ENCODE measurements at regions not wholly inside any gene's neighbourhood (a gene's known extent, or its start where the extent isn't known, plus 50 kb on each side); places are given as distances from the start of the nearest gene placed in this dataset.

GRCh38 chr7:21361413-21362125, 66.3 kb upstream of the SP4 start:
- H3K4me3 ChIP-seq (ENCODE audit: low read depth, low read length), result no peak overlapping the region
- TF ChIP-seq CTCF (IDR thresholded peaks at IDR 0.05; ENCODE audit: borderline replicate concordance, insufficient read depth, low read depth, low read length), result no peak

GRCh38 chr7:21364801-21365271, 63.0 kb upstream of the SP4 start:
- H3K4me3 ChIP-seq (ENCODE audit: low read depth, low read length), result no peak overlapping the region
- TF ChIP-seq CTCF (IDR thresholded peaks at IDR 0.05; ENCODE audit: borderline replicate concordance, insufficient read depth, low read depth, low read length), result no peak

GRCh38 chr7:21365866-21366624, 61.8 kb upstream of the SP4 start:
- TF ChIP-seq CTCF (IDR thresholded peaks at IDR 0.05; ENCODE audit: borderline replicate concordance, insufficient read depth, low read depth, low read length), result no peak
- no peak overlapping the region for H3K4me3 ChIP-seq (ENCODE audit: low read depth, low read length)

GRCh38 chr7:21367081-21367480, 60.8 kb upstream of the SP4 start:
- no peak overlapping the region for H3K4me3 ChIP-seq (ENCODE audit: low read depth, low read length)
- no peak for TF ChIP-seq CTCF (IDR thresholded peaks at IDR 0.05; ENCODE audit: borderline replicate concordance, insufficient read depth, low read depth, low read length)

- H3K4me3 ChIP-seq (ENCODE audit: low read depth, low read length), result no peak overlapping the region
- no peak for TF ChIP-seq CTCF (IDR thresholded peaks at IDR 0.05; ENCODE audit: borderline replicate concordance, insufficient read depth, low read depth, low read length)
Measured at GRCh38 chr7:21367537-21367936, 60.3 kb upstream of the SP4 start.

- H3K4me3 ChIP-seq (ENCODE audit: low read depth, low read length), result no peak overlapping the region
- no peak for TF ChIP-seq CTCF (IDR thresholded peaks at IDR 0.05; ENCODE audit: borderline replicate concordance, insufficient read depth, low read depth, low read length)
Measured at GRCh38 chr7:21368317-21368716, 59.6 kb upstream of the SP4 start.
